Esophagus squamous epithelium (tissue), 5 donors: ENCODE measurements at regions not wholly inside any gene's neighbourhood (a gene's known extent, or its start where the extent isn't known, plus 50 kb on each side); places are given as distances from the start of the nearest gene placed in this dataset.

ENCODE experiments used
- DNase-seq: peaks from one replicate; lab custom pipeline; 2025; lab: John Stamatoyannopoulos, UW
- H3K27ac ChIP-seq, 4 donors: fragments of 200-600 bp; sonication (generic); one replicate each; pipeline ENCODE4 v1.5.1; 2016 to 2019; ENCODE audit warnings: mild to moderate bottlenecking in 1 of 4
- H3K27me3 ChIP-seq, 4 donors: fragments of 200-600 bp; sonication (generic); 1 replicate in 3 of 4; 2 replicates in 1 of 4; pipeline versions ENCODE4 v1.5.1 to v1.6.0; 2017 to 2021; ENCODE audit warnings: antibody characterized with exemption in 1 of 4
- H3K36me3 ChIP-seq, 3 donors: fragments of 200-600 bp; sonication (generic); one replicate each; pipeline ENCODE4 v1.5.1; 2016 to 2019
- H3K4me1 ChIP-seq, 3 donors: fragments of 200-600 bp; sonication (generic); one replicate each; pipeline ENCODE4 v1.5.1; 2017 to 2019
- H3K4me3 ChIP-seq, 4 donors: fragments of 200-600 bp; sonication (generic); 1 replicate in 3 of 4; 2 replicates in 1 of 4; pipeline ENCODE4 v1.5.1; 2016 to 2019; ENCODE audit warnings: mild to moderate bottlenecking in 2 of 4, moderate library complexity in 1 of 4
- H3K9me3 ChIP-seq, 3 donors: fragments of 200-600 bp; sonication (generic); one replicate each; pipeline ENCODE4 v1.5.1; 2016 to 2019
- CTCF ChIP-seq, 6 experiments: fragments of 450-650 bp in 4 of 6; fragments of 200-600 bp in 2 of 6; sonication (generic) in 2 of 6; IDR thresholded peaks; one replicate each; pipeline ENCODE4 v1.5.1; 2016 to 2019; ENCODE audit warnings: antibody characterized with exemption in 6 of 6, mild to moderate bottlenecking in 4 of 6, moderate library complexity in 4 of 6
- POLR2A ChIP-seq, 4 donors: fragments of 450-650 bp; IDR thresholded peaks; one replicate each; pipeline ENCODE4 v1.6.1; 2017; ENCODE audit warnings: antibody characterized with exemption in 4 of 4, mild to moderate bottlenecking in 4 of 4, moderate library complexity in 3 of 4
- WGBS, 2 donors: methylation state at CpG; one replicate each; pipeline ENCODE4 v1.1.5; 2018; 5-methylcytosine and 5-hydroxymethylcytosine counted together
- intact Hi-C: fragments of 100-400 bp; cut with DNase I; formaldehyde crosslinking; loops from one replicate; pipeline ENCODE4 v1.15.0; 2022
- donor health status: DM: yes; HTN: yes; CAD: no.

- H3K27ac ChIP-seq, result no peak overlapping the region
- H3K9me3 ChIP-seq, result peaks cover 0 to 4% (median 0%) of the 10 kb centered on the region in 3 donors
- no peaks in the 10 kb centered on the region for H3K4me1 ChIP-seq
- 80 to 98% methylated on average over 1 to 8 of the region's 15 CpGs for WGBS, 2 donors
- no peaks in the 10 kb centered on the region for H3K27me3 ChIP-seq
- intact Hi-C loops, result no loop called here
- TF ChIP-seq CTCF (IDR thresholded peaks at IDR 0.05) (no peak), POLR2A (IDR thresholded peaks at IDR 0.05) (no peak)
- peaks cover 0 to 80% (median 5%) of the 10 kb centered on the region in 3 donors for H3K36me3 ChIP-seq
- no peak for DNase-seq
- no peak overlapping the region for H3K4me3 ChIP-seq
Observed at GRCh38 chr22:26781596-26781995, 124.2 kb downstream of the MIAT start.

DNA sequence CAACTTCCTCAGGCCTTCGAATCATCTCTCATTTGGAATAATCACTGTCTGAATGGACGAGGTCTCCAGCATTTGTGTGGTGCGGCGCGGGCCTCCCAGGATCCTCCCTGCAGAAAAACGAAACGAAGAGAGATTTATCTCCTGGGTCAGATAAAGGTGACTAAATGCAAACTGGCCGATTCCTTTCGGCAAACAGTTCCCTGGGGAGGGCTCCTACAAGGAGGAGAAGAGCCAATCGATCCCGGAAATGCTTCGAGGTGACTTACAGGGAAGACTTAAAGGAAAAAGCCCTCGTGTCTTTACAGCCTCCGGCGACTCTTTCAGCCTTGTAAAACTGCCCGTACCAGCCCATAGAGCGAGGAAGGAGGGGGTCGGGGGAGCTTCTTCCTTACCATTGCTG lies 126.5 kb downstream of the MIAT start:
- 62 to 77% methylated on average over 4 to 13 of the region's 18 CpGs for WGBS, 2 donors
- Histone ChIP-seq H3K27ac (no peak overlapping the region), H3K4me3 (no peak overlapping the region), H3K27me3 (no peaks in the 10 kb centered on the region), H3K4me1 (no peaks in the 10 kb centered on the region), H3K36me3 (peaks cover 0 to 74% (median 5%) of the 10 kb centered on the region in 3 donors), H3K9me3 (peaks cover 0 to 4% (median 0%) of the 10 kb centered on the region in 3 donors)
- TF ChIP-seq CTCF (IDR thresholded peaks at IDR 0.05) (no peak), POLR2A (IDR thresholded peaks at IDR 0.05) (no peak)
- DNase-seq, result no peak
- intact Hi-C loops, result no loop called here

- no peaks in the 10 kb centered on the region for H3K27me3 ChIP-seq
- H3K4me3 ChIP-seq, result no peak overlapping the region
- DNase-seq, result no peak
- 89 to 95% methylated on average over 6 of the region's 6 CpGs for WGBS, 2 donors
- no peak overlapping the region for H3K27ac ChIP-seq
- H3K36me3 ChIP-seq, result peaks cover 0 to 72% (median 5%) of the 10 kb centered on the region in 3 donors
- intact Hi-C loops, result no loop called here
- peaks cover 0 to 1% (median 0%) of the 10 kb centered on the region in 3 donors for H3K9me3 ChIP-seq
- H3K4me1 ChIP-seq, result no peaks in the 10 kb centered on the region
- no peak for TF ChIP-seq CTCF (IDR thresholded peaks at IDR 0.05)
- TF ChIP-seq POLR2A (IDR thresholded peaks at IDR 0.05), result no peak
Observed at GRCh38 chr22:26784772-26785171, 127.4 kb downstream of the MIAT start.

GRCh38 chr22:26785932-26786331 lies 128.5 kb downstream of the MIAT start:
- H3K36me3 ChIP-seq, result peaks cover 0 to 66% (median 5%) of the 10 kb centered on the region in 3 donors

DNA sequence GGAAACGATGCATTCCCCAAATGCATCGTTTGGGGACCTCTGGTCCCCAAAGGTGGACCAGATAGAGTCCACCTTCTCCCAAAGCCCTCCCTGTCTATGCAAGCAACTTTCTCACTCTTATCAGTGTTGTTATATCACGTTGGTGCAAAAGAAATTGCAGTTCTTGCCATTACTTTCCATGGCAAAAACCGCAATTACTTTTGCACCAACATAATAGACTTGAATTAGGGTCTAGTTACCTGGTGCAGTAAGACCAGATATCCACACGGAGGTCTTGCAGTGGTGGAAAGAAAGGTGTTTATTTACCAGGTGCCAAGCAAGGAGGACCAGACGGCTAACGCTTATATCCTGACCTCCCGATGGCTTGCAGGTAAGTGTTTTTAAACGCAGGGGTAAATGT lies 129.0 kb downstream of the MIAT start:
- no peak overlapping the region for H3K4me3 ChIP-seq
- H3K27me3 ChIP-seq, result no peaks in the 10 kb centered on the region
- H3K4me1 ChIP-seq, result no peaks in the 10 kb centered on the region
- H3K9me3 ChIP-seq, result no peaks in the 10 kb centered on the region
- peaks cover 0 to 66% (median 5%) of the 10 kb centered on the region in 3 donors for H3K36me3 ChIP-seq
- 86 to 88% methylated on average over 9 of the region's 9 CpGs for WGBS, 2 donors
- no peak for DNase-seq
- TF ChIP-seq POLR2A (IDR thresholded peaks at IDR 0.05), result no peak
- TF ChIP-seq CTCF (IDR thresholded peaks at IDR 0.05), result no peak
- H3K27ac ChIP-seq, result no peak overlapping the region
- intact Hi-C loops, result no loop called here

More at GRCh38 chr22:26785932-26786331, 128.5 kb downstream of the MIAT start:
- WGBS, 2 donors, result 82 to 87% methylated on average over 5 of the region's 5 CpGs
- H3K4me1 ChIP-seq, result no peaks in the 10 kb centered on the region
- DNase-seq, result no peak
- no peaks in the 10 kb centered on the region for H3K27me3 ChIP-seq
- no peak overlapping the region for H3K4me3 ChIP-seq
- intact Hi-C loops, result no loop called here
- no peak overlapping the region for H3K27ac ChIP-seq
- TF ChIP-seq POLR2A (IDR thresholded peaks at IDR 0.05) (no peak), CTCF (IDR thresholded peaks at IDR 0.05) (no peak)
- no peaks in the 10 kb centered on the region for H3K9me3 ChIP-seq
